ENCODE measurements at regions not wholly inside any gene's neighbourhood (a gene's known extent, or its start where the extent isn't known, plus 50 kb on each side); places are given as distances from the start of the nearest gene placed in this dataset.

DNA sequence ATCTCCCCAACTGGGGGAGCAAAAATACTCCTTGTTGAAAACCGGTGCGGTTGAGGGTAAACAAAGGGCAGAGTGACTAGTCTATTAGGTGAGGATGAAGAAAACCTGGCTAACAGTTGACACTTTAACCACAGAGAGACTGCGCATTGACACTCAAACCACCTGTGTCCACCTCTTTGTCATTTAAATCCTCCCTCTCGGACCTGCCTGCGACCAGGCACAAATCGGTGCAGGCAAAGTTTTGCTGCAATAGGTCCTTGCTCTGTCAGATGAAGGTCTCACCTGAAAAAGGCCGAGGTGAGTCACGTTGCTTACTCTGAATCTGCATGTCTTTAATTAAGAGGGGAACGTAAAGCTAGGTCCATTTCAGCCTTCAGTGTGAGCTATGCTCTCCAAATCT lies 494.1 kb upstream of the DPPA4 start:
- DNase-seq (ENCODE audit: low read depth, low spot score), result no peak
- no peak for TF ChIP-seq YY1 (IDR thresholded peaks at IDR 0.05; ENCODE audit: insufficient read depth, insufficient read length)
- no peak for TF ChIP-seq ZNF274 (IDR thresholded peaks at IDR 0.05; ENCODE audit: low read depth, low read length)
- TF ChIP-seq SUZ12 (IDR thresholded peaks at IDR 0.05; ENCODE audit: extremely low read depth, insufficient read depth, insufficient read length), result no peak
- H3K4me3 ChIP-seq (ENCODE audit: insufficient read length, low read depth), result no peak overlapping the region
- H3K9ac ChIP-seq (ENCODE audit: insufficient read length, low read depth), result no peak overlapping the region
- no peaks in the 10 kb centered on the region for H3K9me3 ChIP-seq (ENCODE audit: insufficient read depth, low read length)
- H3K4me1 ChIP-seq (ENCODE audit: insufficient read depth, insufficient read length), result peaks cover 4% of the 10 kb centered on the region
- H3K27me3 ChIP-seq (ENCODE audit: insufficient read depth, insufficient read length), result no peaks in the 10 kb centered on the region
- no peaks in the 10 kb centered on the region for H3K36me3 ChIP-seq (ENCODE audit: insufficient read depth, insufficient read length, low read length)

GRCh38 chr3:109835958-109836357 lies 498.6 kb upstream of the DPPA4 start:
- no peaks in the 10 kb centered on the region for H3K9me3 ChIP-seq (ENCODE audit: insufficient read depth, low read length)
- H3K9ac ChIP-seq (ENCODE audit: insufficient read length, low read depth), result no peak overlapping the region
- no peaks in the 10 kb centered on the region for H3K36me3 ChIP-seq (ENCODE audit: insufficient read depth, insufficient read length, low read length)
- H3K4me3 ChIP-seq (ENCODE audit: insufficient read length, low read depth), result no peak overlapping the region
- DNase-seq (ENCODE audit: low read depth, low spot score), result no peak
- H3K4me1 ChIP-seq (ENCODE audit: insufficient read depth, insufficient read length), result peaks cover 4% of the 10 kb centered on the region
- no peaks in the 10 kb centered on the region for H3K27me3 ChIP-seq (ENCODE audit: insufficient read depth, insufficient read length)
- no peak for TF ChIP-seq ZNF274 (IDR thresholded peaks at IDR 0.05; ENCODE audit: low read depth, low read length)
- no peak for TF ChIP-seq YY1 (IDR thresholded peaks at IDR 0.05; ENCODE audit: insufficient read depth, insufficient read length)
- TF ChIP-seq SUZ12 (IDR thresholded peaks at IDR 0.05; ENCODE audit: extremely low read depth, insufficient read depth, insufficient read length), result no peak

GRCh38 chr3:109851854-109852253 lies 514.5 kb upstream of the DPPA4 start:
- H3K4me3 ChIP-seq (ENCODE audit: insufficient read length, low read depth), result no peak overlapping the region
- H3K9ac ChIP-seq (ENCODE audit: insufficient read length, low read depth), result no peak overlapping the region
- H3K27me3 ChIP-seq (ENCODE audit: insufficient read depth, insufficient read length), result no peaks in the 10 kb centered on the region
- no peaks in the 10 kb centered on the region for H3K36me3 ChIP-seq (ENCODE audit: insufficient read depth, insufficient read length, low read length)
- DNase-seq (ENCODE audit: low read depth, low spot score), result no peak
- TF ChIP-seq ZNF274 (IDR thresholded peaks at IDR 0.05; ENCODE audit: low read depth, low read length), result no peak
- no peak for TF ChIP-seq SUZ12 (IDR thresholded peaks at IDR 0.05; ENCODE audit: extremely low read depth, insufficient read depth, insufficient read length)
- no peak for TF ChIP-seq YY1 (IDR thresholded peaks at IDR 0.05; ENCODE audit: insufficient read depth, insufficient read length)
- H3K9me3 ChIP-seq (ENCODE audit: insufficient read depth, low read length), result peaks cover 17% of the 10 kb centered on the region
- no peaks in the 10 kb centered on the region for H3K4me1 ChIP-seq (ENCODE audit: insufficient read depth, insufficient read length)

GRCh38 chr3:109852283-109852682 lies 514.9 kb upstream of the DPPA4 start:
- Histone ChIP-seq H3K9ac (ENCODE audit: insufficient read length, low read depth) (no peak overlapping the region), H3K9me3 (ENCODE audit: insufficient read depth, low read length) (peaks cover 17% of the 10 kb centered on the region), H3K27me3 (ENCODE audit: insufficient read depth, insufficient read length) (no peaks in the 10 kb centered on the region), H3K36me3 (ENCODE audit: insufficient read depth, insufficient read length, low read length) (no peaks in the 10 kb centered on the region), H3K4me1 (ENCODE audit: insufficient read depth, insufficient read length) (no peaks in the 10 kb centered on the region), H3K4me3 (ENCODE audit: insufficient read length, low read depth) (no peak overlapping the region)
- TF ChIP-seq ZNF274 (IDR thresholded peaks at IDR 0.05; ENCODE audit: low read depth, low read length) (no peak), SUZ12 (IDR thresholded peaks at IDR 0.05; ENCODE audit: extremely low read depth, insufficient read depth, insufficient read length) (no peak), YY1 (IDR thresholded peaks at IDR 0.05; ENCODE audit: insufficient read depth, insufficient read length) (no peak)
- DNase-seq (ENCODE audit: low read depth, low spot score), result no peak

DNA sequence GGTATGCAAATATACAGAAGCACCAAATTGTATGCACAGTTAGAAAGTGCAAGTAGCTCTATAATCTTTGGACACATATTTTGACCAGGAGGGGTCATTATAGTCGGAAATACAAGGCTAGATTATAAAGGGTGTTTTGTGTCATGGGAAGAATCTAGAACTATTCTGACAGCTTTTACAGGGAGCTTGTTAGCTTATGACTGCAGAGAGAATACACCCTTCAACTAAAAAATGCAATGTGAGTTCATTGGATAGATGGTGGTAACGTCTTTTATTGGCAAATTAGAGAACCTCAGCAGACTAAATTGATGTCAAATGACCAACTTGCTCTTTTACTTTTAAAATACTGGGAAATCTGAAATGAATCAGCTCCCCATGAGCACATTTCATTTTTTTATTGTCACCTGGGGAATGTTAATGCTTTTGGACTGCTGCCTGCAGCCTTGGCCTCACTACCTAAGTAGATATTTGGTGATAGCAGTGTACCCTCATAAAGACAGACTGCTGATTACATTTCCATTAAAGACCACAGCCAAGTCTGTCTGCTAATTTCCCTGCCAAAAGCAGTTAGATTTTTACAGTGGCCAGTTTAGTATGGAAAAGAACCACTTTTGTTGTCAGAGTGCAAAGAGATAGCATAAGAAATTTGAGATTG lies 515.9 kb upstream of the DPPA4 start:
- no peaks in the 10 kb centered on the region for H3K27me3 ChIP-seq (ENCODE audit: insufficient read depth, insufficient read length)
- H3K36me3 ChIP-seq (ENCODE audit: insufficient read depth, insufficient read length, low read length), result no peaks in the 10 kb centered on the region
- no peak for TF ChIP-seq YY1 (IDR thresholded peaks at IDR 0.05; ENCODE audit: insufficient read depth, insufficient read length)
- TF ChIP-seq ZNF274 (IDR thresholded peaks at IDR 0.05; ENCODE audit: low read depth, low read length), result no peak
- DNase-seq (ENCODE audit: low read depth, low spot score), result no peak
- peaks cover 17% of the 10 kb centered on the region for H3K9me3 ChIP-seq (ENCODE audit: insufficient read depth, low read length)
- H3K4me1 ChIP-seq (ENCODE audit: insufficient read depth, insufficient read length), result no peaks in the 10 kb centered on the region
- no peak overlapping the region for H3K9ac ChIP-seq (ENCODE audit: insufficient read length, low read depth)
- H3K4me3 ChIP-seq (ENCODE audit: insufficient read length, low read depth), result no peak overlapping the region

DNA sequence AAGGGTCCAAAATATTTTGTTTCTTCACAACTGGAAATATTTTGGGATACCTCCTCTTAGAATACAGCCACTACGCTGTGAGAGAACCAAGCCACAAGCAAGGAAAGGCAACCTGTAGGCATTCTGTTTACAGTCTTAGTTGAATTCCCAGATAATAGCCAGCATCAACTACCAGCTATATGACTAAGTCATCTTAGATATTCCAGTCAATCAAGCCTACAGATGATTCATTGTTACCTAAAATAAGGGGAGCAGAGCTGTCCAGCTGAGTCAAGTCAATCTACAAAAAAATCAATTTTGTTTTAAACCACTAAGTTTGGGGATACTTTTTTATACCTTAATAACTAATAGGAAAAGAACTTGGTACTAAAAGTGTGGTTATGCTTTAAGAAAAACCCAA lies 526.4 kb upstream of the DPPA4 start:
- Histone ChIP-seq H3K9ac (ENCODE audit: insufficient read length, low read depth) (no peak overlapping the region), H3K36me3 (ENCODE audit: insufficient read depth, insufficient read length, low read length) (no peaks in the 10 kb centered on the region), H3K4me3 (ENCODE audit: insufficient read length, low read depth) (no peak overlapping the region), H3K27me3 (ENCODE audit: insufficient read depth, insufficient read length) (no peaks in the 10 kb centered on the region), H3K4me1 (ENCODE audit: insufficient read depth, insufficient read length) (no peaks in the 10 kb centered on the region), H3K9me3 (ENCODE audit: insufficient read depth, low read length) (no peaks in the 10 kb centered on the region)
- no peak for DNase-seq (ENCODE audit: low read depth, low spot score)
- no peak for TF ChIP-seq ZNF274 (IDR thresholded peaks at IDR 0.05; ENCODE audit: low read depth, low read length)
- no peak for TF ChIP-seq YY1 (IDR thresholded peaks at IDR 0.05; ENCODE audit: insufficient read depth, insufficient read length)
- no peak for TF ChIP-seq SUZ12 (IDR thresholded peaks at IDR 0.05; ENCODE audit: extremely low read depth, insufficient read depth, insufficient read length)

DNA sequence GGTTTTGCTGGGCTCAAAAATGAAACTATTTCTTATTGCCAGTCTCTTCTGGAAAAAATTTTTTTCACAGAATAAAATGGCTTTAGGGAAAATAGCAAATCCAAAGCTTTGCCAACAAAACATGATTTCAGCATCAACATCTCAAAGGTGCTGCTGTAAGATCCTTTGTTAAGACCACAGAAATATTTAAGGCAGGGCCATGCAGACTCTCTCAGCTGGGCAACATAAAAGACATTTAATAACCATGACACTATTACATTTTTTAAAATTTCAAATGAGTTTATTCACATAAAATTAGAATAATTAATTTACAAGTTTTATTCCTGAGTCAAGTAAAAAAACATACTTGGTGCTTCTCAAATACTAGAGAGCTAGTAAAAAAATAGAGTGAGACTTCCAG lies 527.1 kb upstream of the DPPA4 start:
- Histone ChIP-seq H3K27me3 (ENCODE audit: insufficient read depth, insufficient read length) (no peaks in the 10 kb centered on the region), H3K9ac (ENCODE audit: insufficient read length, low read depth) (no peak overlapping the region), H3K9me3 (ENCODE audit: insufficient read depth, low read length) (no peaks in the 10 kb centered on the region), H3K36me3 (ENCODE audit: insufficient read depth, insufficient read length, low read length) (no peaks in the 10 kb centered on the region), H3K4me1 (ENCODE audit: insufficient read depth, insufficient read length) (no peaks in the 10 kb centered on the region), H3K4me3 (ENCODE audit: insufficient read length, low read depth) (no peak overlapping the region)
- DNase-seq (ENCODE audit: low read depth, low spot score), result no peak
- no peak for TF ChIP-seq SUZ12 (IDR thresholded peaks at IDR 0.05; ENCODE audit: extremely low read depth, insufficient read depth, insufficient read length)
- TF ChIP-seq ZNF274 (IDR thresholded peaks at IDR 0.05; ENCODE audit: low read depth, low read length), result no peak
- TF ChIP-seq YY1 (IDR thresholded peaks at IDR 0.05; ENCODE audit: insufficient read depth, insufficient read length), result no peak

All from NT2/D1 (cell line).